ENCODE measurements at regions not wholly inside any gene's neighbourhood (a gene's known extent, or its start where the extent isn't known, plus 50 kb on each side); places are given as distances from the start of the nearest gene placed in this dataset.

DNA sequence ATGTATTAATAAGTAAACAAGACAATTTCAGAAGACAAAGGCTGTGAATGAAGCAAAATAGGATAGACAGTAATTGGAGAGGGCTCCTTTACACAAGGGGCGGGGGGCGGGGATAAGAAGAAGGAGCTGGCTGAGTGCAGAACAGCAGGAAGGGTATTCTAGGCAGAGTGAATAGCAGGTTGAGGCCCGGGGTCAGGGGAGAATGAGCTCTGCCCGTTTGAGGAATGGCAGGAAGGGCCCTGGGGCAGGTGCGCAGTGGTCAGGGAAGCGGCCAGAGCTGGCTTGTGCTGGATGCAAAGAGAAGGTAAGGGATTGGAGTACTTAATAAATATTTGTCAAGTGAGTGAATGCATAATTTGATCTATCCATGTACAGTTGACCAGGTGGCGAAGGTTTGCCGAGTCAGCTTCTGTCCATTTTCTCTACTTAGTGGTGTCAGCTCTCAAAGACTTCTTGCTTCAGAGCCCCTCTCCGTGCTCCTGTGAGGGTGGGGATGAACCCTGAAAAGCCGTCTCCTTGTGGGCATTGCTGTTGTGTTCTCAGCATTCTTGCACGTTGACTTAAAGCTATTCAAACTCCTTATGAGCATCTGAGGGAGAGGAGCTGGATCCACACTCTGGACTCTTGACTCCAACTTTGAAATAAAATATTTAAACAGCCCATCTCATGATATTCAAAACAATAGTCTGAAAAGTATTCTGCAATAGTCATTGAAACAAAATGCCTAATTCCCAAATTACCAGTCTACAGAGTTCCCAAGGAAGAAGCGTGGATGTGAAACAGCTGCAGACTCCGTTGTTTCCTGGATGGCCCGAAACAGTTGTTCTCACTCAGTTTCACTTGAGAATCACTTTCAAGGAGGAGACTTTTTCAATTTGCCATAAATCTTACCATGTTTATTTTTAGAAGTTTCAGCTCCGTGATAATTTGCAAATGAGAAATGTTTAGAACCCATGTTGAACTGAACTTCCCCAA lies 105.1 kb downstream of the EDN3 start:
- Mint-ChIP-seq H3K4me3 (no peak overlapping the region), H3K4me1 (peaks cover 0 to 7% of the 10 kb centered on the region in 2 donors), H3K36me3 (no peaks in the 10 kb centered on the region), H3K27ac (no peak overlapping the region), H3K27me3 (ENCODE audit: low read depth in 2 of 2) (peaks cover 17 to 49% of the 10 kb centered on the region in 2 donors), H3K9me3 (no peaks in the 10 kb centered on the region)
- DNase-seq (no peak), ATAC-seq (no peak)
- WGBS (ENCODE audit: insufficient coverage), result 73% methylated on average over 15 of the region's 15 CpGs
- Histone ChIP-seq H3K4me1 (ENCODE audit: control insufficient read depth, insufficient read depth, low read length) (peaks cover 11% of the 10 kb centered on the region), H3K27ac (ENCODE audit: low read length) (no peak overlapping the region), H3K36me3 (ENCODE audit: control insufficient read depth, insufficient read depth, low read length) (no peaks in the 10 kb centered on the region), H3K4me3 (ENCODE audit: low read length) (no peak overlapping the region), H3K27me3 (ENCODE audit: control insufficient read depth, insufficient read depth, low read length) (peaks cover 24% of the 10 kb centered on the region), H3K9me3 (ENCODE audit: control insufficient read depth, insufficient read depth, low read length) (no peaks in the 10 kb centered on the region)
- TF ChIP-seq, protein P1, sequence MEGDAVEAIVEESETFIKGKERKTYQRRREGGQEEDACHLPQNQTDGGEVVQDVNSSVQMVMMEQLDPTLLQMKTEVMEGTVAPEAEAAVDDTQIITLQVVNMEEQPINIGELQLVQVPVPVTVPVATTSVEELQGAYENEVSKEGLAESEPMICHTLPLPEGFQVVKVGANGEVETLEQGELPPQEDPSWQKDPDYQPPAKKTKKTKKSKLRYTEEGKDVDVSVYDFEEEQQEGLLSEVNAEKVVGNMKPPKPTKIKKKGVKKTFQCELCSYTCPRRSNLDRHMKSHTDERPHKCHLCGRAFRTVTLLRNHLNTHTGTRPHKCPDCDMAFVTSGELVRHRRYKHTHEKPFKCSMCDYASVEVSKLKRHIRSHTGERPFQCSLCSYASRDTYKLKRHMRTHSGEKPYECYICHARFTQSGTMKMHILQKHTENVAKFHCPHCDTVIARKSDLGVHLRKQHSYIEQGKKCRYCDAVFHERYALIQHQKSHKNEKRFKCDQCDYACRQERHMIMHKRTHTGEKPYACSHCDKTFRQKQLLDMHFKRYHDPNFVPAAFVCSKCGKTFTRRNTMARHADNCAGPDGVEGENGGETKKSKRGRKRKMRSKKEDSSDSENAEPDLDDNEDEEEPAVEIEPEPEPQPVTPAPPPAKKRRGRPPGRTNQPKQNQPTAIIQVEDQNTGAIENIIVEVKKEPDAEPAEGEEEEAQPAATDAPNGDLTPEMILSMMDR (IDR thresholded peaks at IDR 0.05), result no peak
- intact Hi-C loops (cut with micrococcal nuclease), result loop anchor here (2.0 to 10.0 kb wide), 2 partner anchors 317 to 1171 kb away; no protein-coding TSS in a partner anchor

DNA sequence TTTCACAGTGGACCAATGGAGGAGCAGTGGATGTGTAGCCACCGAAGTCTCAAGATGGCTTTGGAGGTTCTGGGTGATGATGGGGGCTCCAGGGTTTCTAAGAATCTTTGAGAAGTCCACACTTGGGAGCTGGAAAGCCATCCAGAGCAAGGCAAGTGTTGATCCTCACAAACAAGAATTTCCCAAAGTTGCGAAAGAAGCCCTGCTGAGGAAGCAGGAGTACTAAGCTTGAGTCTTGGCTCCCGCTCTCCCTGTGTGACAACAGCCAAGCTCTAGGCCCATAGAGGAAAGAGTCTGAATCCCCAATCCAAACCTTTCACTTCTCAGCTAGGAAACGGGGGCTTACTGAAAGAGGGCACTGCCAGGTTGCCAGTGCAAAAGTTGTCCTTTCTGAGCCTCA lies 106.0 kb downstream of the EDN3 start:
- DNase-seq, result no peak
- Mint-ChIP-seq H3K27me3 (ENCODE audit: low read depth in 2 of 2) (peaks cover 17 to 49% of the 10 kb centered on the region in 2 donors), H3K27ac (no peak overlapping the region), H3K4me1 (peaks cover 0 to 7% of the 10 kb centered on the region in 2 donors), H3K9me3 (no peaks in the 10 kb centered on the region), H3K36me3 (no peaks in the 10 kb centered on the region), H3K4me3 (no peak overlapping the region)
- Histone ChIP-seq H3K9me3 (ENCODE audit: control insufficient read depth, insufficient read depth, low read length) (no peaks in the 10 kb centered on the region), H3K4me3 (ENCODE audit: low read length) (no peak overlapping the region), H3K27ac (ENCODE audit: low read length) (no peak overlapping the region), H3K27me3 (ENCODE audit: control insufficient read depth, insufficient read depth, low read length) (peaks cover 18% of the 10 kb centered on the region), H3K4me1 (ENCODE audit: control insufficient read depth, insufficient read depth, low read length) (peaks cover 11% of the 10 kb centered on the region), H3K36me3 (ENCODE audit: control insufficient read depth, insufficient read depth, low read length) (no peaks in the 10 kb centered on the region)
- intact Hi-C loops (cut with micrococcal nuclease), result loop anchor here (10.0 kb wide), 1 partner anchor 1172 kb away; no protein-coding TSS in a partner anchor
- no peak for ATAC-seq
- WGBS (ENCODE audit: insufficient coverage), result 90% methylated on average over 4 of the region's 4 CpGs
- TF ChIP-seq, protein P1 (IDR thresholded peaks at IDR 0.05), result no peak

DNA sequence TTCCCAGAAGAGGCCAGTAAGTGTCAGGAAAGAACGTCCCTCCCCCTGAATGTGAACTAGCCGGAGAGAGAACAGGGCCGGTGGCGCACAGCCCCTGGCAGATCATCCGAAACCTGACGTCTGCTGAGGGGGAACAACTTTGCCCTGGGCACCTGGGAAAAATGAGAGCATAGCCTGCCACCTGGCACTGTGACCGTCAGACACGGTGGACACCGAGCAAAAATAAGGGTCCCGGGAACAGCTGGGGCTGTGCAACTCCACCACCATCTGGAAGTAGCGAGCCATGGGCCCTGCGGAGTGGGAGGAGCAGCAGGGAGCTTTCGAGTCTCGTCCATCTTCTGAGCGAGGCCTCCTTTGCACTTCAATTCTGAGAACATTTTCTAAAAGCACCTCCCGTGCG lies 110.8 kb downstream of the EDN3 start:
- H3K27ac Mint-ChIP-seq, result no peak overlapping the region
- H3K9me3 Mint-ChIP-seq, result no peaks in the 10 kb centered on the region
- no peak overlapping the region for H3K4me3 ChIP-seq (ENCODE audit: low read length)
- TF ChIP-seq, protein P1 (IDR thresholded peaks at IDR 0.05), result no peak
- no peaks in the 10 kb centered on the region for H3K36me3 Mint-ChIP-seq
- no peaks in the 10 kb centered on the region for H3K4me1 Mint-ChIP-seq
- DNase-seq (no peak), ATAC-seq (peak in 1 of 3 donors; percentile 5)
- no peak overlapping the region for H3K27ac ChIP-seq (ENCODE audit: low read length)
- no peaks in the 10 kb centered on the region for H3K27me3 ChIP-seq (ENCODE audit: control insufficient read depth, insufficient read depth, low read length)
- intact Hi-C loops (cut with micrococcal nuclease), result no loop called here
- no peak overlapping the region for H3K4me3 Mint-ChIP-seq
- no peaks in the 10 kb centered on the region for H3K9me3 ChIP-seq (ENCODE audit: control insufficient read depth, insufficient read depth, low read length)
- WGBS (ENCODE audit: insufficient coverage), result 75% methylated on average over 17 of the region's 17 CpGs
- H3K27me3 Mint-ChIP-seq (ENCODE audit: low read depth in 2 of 2), result peaks cover 11 to 26% of the 10 kb centered on the region in 2 donors
- no peaks in the 10 kb centered on the region for H3K4me1 ChIP-seq (ENCODE audit: control insufficient read depth, insufficient read depth, low read length)
- H3K36me3 ChIP-seq (ENCODE audit: control insufficient read depth, insufficient read depth, low read length), result no peaks in the 10 kb centered on the region

Measured in natural killer cell (primary cell).